Fibroblast of lung (primary cell): ENCODE measurements at regions not wholly inside any gene's neighbourhood (a gene's known extent, or its start where the extent isn't known, plus 50 kb on each side); places are given as distances from the start of the nearest gene placed in this dataset.

Source experiments
- DNase-seq, 2 donors: peaks; one replicate each; pipeline versions ENCODE4 v3.0.0 to v3.0.0-alpha.2; 2010; ENCODE audit warnings: low read depth in 2 of 2
- H2AFZ ChIP-seq: 2 replicates; pipeline ENCODE4 v1.5.1; 2012; ENCODE audit warnings: low read length, control low read depth, inconsistent platforms
- H3K27ac ChIP-seq: 2 replicates; pipeline ENCODE4 v1.5.1; 2011; ENCODE audit warnings: low read length, control low read depth; ENCODE audit not compliant: insufficient read depth
- H3K27me3 ChIP-seq: 2 replicates; pipeline ENCODE4 v1.5.1; 2011; ENCODE audit warnings: mild to moderate bottlenecking, low read length; ENCODE audit not compliant: control insufficient read depth, insufficient read depth
- H3K36me3 ChIP-seq: 2 replicates; pipeline ENCODE4 v1.5.1; 2011; ENCODE audit warnings: low read length; ENCODE audit not compliant: control insufficient read depth, insufficient read depth
- H3K4me1 ChIP-seq: 2 replicates; pipeline ENCODE4 v1.5.1; 2011; ENCODE audit warnings: low read length; ENCODE audit not compliant: control insufficient read depth, insufficient read depth; ENCODE audit errors: extremely low read depth
- H3K4me2 ChIP-seq: 2 replicates; pipeline ENCODE4 v1.5.1; 2011; ENCODE audit warnings: low read length, control low read depth; ENCODE audit not compliant: insufficient read depth; ENCODE audit errors: extremely low read depth
- H3K4me3 ChIP-seq, 4 experiments: fragments of 200-600 bp in 1 of 4; sonication (generic) in 1 of 4; replicated peaks in 1 of 4; 2 replicates each; pipeline ENCODE4 v1.5.1; 2011 to 2016; ENCODE audit warnings: low read length in 4 of 4, low read depth in 3 of 4, mild to moderate bottlenecking in 3 of 4, control low read depth in 2 of 4, inconsistent platforms in 1 of 4, mixed read lengths in 1 of 4; ENCODE audit not compliant: insufficient read depth in 1 of 4; ENCODE audit errors: control extremely low read depth in 1 of 4
- H3K79me2 ChIP-seq: 2 replicates; pipeline ENCODE4 v1.5.1; 2012; ENCODE audit warnings: mild to moderate bottlenecking, low read length, inconsistent platforms; ENCODE audit not compliant: control insufficient read depth, insufficient read depth
- H3K9ac ChIP-seq: 2 replicates; pipeline ENCODE4 v1.5.1; 2011; ENCODE audit warnings: mild to moderate bottlenecking, low read length, control low read depth; ENCODE audit not compliant: insufficient read depth
- H3K9me3 ChIP-seq: 2 replicates; pipeline ENCODE4 v1.5.1; 2012; ENCODE audit warnings: low read depth, low read length; ENCODE audit not compliant: control insufficient read depth, insufficient read depth
- H4K20me1 ChIP-seq: 2 replicates; pipeline ENCODE4 v1.5.1; 2011; ENCODE audit warnings: low read length; ENCODE audit not compliant: control insufficient read depth, insufficient read depth; ENCODE audit errors: extremely low read depth
- EZH2 ChIP-seq: IDR thresholded peaks from 2 replicates; pipeline ENCODE4 v1.5.1; 2012; ENCODE audit warnings: low read length, control low read depth, mild to moderate bottlenecking; ENCODE audit errors: missing control alignments
- TF ChIP-seq, protein P1 (sequence below), 2 donors: IDR thresholded peaks in 1 of 2; conservative IDR thresholded peaks in 1 of 2; 1 replicate in 1 of 2; 2 replicates in 1 of 2; pipeline ENCODE4 v1.5.1; 2011 to 2012; ENCODE audit warnings: low read length in 2 of 2, control low read depth in 1 of 2, inconsistent platforms in 1 of 2, low read depth in 1 of 2, mild to moderate bottlenecking in 1 of 2

DNA sequence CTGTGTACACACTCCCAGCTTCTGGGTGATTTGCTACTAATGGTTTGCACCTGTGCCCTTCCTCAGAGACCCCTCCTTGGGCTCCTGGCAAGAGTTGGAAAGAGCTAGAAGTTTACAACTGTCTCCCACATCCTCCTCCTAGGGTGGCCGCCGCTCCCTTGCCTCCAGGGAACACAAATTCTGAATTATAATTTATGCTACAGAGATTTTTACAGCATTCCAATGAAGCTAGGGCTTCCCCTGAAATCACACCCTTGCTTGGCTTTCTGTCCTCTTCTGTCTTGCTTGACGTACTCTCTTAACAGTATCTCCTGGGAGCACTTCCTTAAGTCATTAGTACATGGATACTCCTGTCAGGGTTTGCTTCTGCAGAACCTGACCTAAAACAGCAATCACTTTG is 180.2 kb downstream of the KCNA5 start:
- Histone ChIP-seq H3K27me3 (no peaks in the 10 kb centered on the region), H3K4me1 (no peaks in the 10 kb centered on the region), H3K9ac (no peak overlapping the region), H3K4me3 (no peak overlapping the region), H3K27ac (no peak overlapping the region), H3K36me3 (no peaks in the 10 kb centered on the region), H4K20me1 (no peaks in the 10 kb centered on the region), H3K79me2 (no peaks in the 10 kb centered on the region), H3K4me2 (no peak overlapping the region), H3K9me3 (no peaks in the 10 kb centered on the region), H2AFZ (no peak overlapping the region)
- TF ChIP-seq, protein P1, sequence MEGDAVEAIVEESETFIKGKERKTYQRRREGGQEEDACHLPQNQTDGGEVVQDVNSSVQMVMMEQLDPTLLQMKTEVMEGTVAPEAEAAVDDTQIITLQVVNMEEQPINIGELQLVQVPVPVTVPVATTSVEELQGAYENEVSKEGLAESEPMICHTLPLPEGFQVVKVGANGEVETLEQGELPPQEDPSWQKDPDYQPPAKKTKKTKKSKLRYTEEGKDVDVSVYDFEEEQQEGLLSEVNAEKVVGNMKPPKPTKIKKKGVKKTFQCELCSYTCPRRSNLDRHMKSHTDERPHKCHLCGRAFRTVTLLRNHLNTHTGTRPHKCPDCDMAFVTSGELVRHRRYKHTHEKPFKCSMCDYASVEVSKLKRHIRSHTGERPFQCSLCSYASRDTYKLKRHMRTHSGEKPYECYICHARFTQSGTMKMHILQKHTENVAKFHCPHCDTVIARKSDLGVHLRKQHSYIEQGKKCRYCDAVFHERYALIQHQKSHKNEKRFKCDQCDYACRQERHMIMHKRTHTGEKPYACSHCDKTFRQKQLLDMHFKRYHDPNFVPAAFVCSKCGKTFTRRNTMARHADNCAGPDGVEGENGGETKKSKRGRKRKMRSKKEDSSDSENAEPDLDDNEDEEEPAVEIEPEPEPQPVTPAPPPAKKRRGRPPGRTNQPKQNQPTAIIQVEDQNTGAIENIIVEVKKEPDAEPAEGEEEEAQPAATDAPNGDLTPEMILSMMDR (conservative IDR thresholded peaks at IDR 0.05 in 1 of 2, IDR thresholded peaks at IDR 0.05 in 1 of 2; ENCODE audit: low read depth in 1 of 2, low read length in 2 of 2), result no peak
- no peak for TF ChIP-seq EZH2
- no peak for DNase-seq

DNA sequence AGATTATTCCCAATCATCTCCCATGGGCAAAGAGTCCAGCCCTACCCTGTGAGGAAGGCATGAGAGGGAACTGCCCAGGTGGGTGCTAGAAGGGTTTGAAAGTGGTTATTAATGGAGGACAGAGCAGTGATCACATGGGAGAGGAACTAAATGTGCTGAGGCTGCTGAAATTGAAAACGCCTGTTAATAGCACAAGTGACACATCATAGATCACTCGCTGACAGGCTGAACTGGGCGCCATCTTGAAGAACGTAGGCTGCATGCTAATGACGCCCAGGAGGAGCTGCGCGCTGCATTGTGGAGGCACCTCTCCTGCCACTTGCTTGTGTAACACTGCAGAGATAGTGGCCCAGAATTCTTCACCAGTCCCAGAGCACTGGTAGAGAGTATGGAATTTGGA is 182.9 kb downstream of the KCNA5 start:
- TF ChIP-seq EZH2, result no peak
- TF ChIP-seq, protein P1 (conservative IDR thresholded peaks at IDR 0.05 in 1 of 2, IDR thresholded peaks at IDR 0.05 in 1 of 2; ENCODE audit: low read depth in 1 of 2, low read length in 2 of 2), result no peak
- Histone ChIP-seq H3K4me1 (no peaks in the 10 kb centered on the region), H3K9me3 (no peaks in the 10 kb centered on the region), H4K20me1 (no peaks in the 10 kb centered on the region), H3K79me2 (no peaks in the 10 kb centered on the region), H3K4me2 (no peak overlapping the region), H3K9ac (no peak overlapping the region), H3K27ac (no peak overlapping the region), H2AFZ (no peak overlapping the region), H3K36me3 (no peaks in the 10 kb centered on the region), H3K4me3 (no peak overlapping the region), H3K27me3 (no peaks in the 10 kb centered on the region)
- DNase-seq, result no peak

GRCh38 chr12:5227708-5228373 is 184.2 kb downstream of the KCNA5 start:
- DNase-seq, result no peak
- no peaks in the 10 kb centered on the region for H3K9me3 ChIP-seq
- no peaks in the 10 kb centered on the region for H3K27me3 ChIP-seq
- H3K4me2 ChIP-seq, result no peak overlapping the region
- no peak for TF ChIP-seq EZH2
- TF ChIP-seq, protein P1 (conservative IDR thresholded peaks at IDR 0.05 in 1 of 2, IDR thresholded peaks at IDR 0.05 in 1 of 2; ENCODE audit: low read depth in 1 of 2, low read length in 2 of 2), result no peak
- no peaks in the 10 kb centered on the region for H3K4me1 ChIP-seq
- no peaks in the 10 kb centered on the region for H3K36me3 ChIP-seq
- H3K9ac ChIP-seq, result no peak overlapping the region
- H3K27ac ChIP-seq, result no peak overlapping the region
- no peaks in the 10 kb centered on the region for H4K20me1 ChIP-seq
- H3K79me2 ChIP-seq, result no peaks in the 10 kb centered on the region
- H3K4me3 ChIP-seq, result no peak overlapping the region
- no peak overlapping the region for H2AFZ ChIP-seq
